ENCODE measurements at regions not wholly inside any gene's neighbourhood (a gene's known extent, or its start where the extent isn't known, plus 50 kb on each side); places are given as distances from the start of the nearest gene placed in this dataset.
"Not testable (repeated sequence)": the region's sequence is repeated elsewhere in the genome, so short reads cannot be mapped to it uniquely, and the experiment has no call there.

- H3K27me3 Mint-ChIP-seq = no peaks in the 10 kb centered on the region
- DNase-seq = peak; percentile 14
- H3K27ac Mint-ChIP-seq = no peak overlapping the region
- ChIA-PET CTCF (no interaction called here), POLR2A (no interaction called here)
- no peaks in the 10 kb centered on the region for H3K9me3 Mint-ChIP-seq
- no peaks in the 10 kb centered on the region for H3K4me1 Mint-ChIP-seq
- no peaks in the 10 kb centered on the region for H3K36me3 Mint-ChIP-seq (ENCODE audit: low read depth)
- H3K4me3 Mint-ChIP-seq = no peak overlapping the region
Observed at GRCh38 chr18:44325903-44326635, 354.6 kb upstream of the SETBP1 start.

- no peak overlapping the region for H3K4me3 Mint-ChIP-seq
- H3K36me3 Mint-ChIP-seq (ENCODE audit: low read depth) = no peaks in the 10 kb centered on the region
- H3K4me1 Mint-ChIP-seq = no peaks in the 10 kb centered on the region
- no peak for DNase-seq
- H3K27me3 Mint-ChIP-seq = no peaks in the 10 kb centered on the region
- ChIA-PET CTCF (no interaction called here), POLR2A (no interaction called here)
- H3K27ac Mint-ChIP-seq = no peak overlapping the region
- H3K9me3 Mint-ChIP-seq = no peaks in the 10 kb centered on the region
Observed at GRCh38 chr18:44331656-44332570, 348.8 kb upstream of the SETBP1 start.

DNA sequence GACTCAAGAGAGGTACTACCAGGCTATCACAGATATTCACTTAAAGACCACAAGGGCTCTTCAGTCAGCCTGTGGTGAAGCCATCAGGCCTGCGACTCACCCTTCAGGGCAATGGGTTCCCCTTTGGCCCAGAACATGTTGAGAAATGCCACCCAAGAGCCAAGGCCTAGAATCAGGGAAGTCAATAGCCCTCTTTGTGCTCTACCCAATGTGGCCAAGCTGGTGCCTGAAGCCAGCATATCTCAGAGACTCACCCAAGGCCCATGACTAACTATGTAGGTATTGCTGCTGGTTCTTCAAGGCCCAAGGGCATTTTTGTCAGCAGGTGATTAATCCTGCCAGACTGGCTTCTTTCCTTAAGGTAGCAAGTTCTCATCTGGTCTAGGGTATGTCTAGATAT lies 338.9 kb upstream of the SETBP1 start:
- Mint-ChIP-seq H3K27me3 (no peaks in the 10 kb centered on the region), H3K9me3 (peaks cover 6% of the 10 kb centered on the region), H3K4me1 (no peaks in the 10 kb centered on the region)

GRCh38 chr18:44342162-44342561 lies 338.5 kb upstream of the SETBP1 start:
- Mint-ChIP-seq H3K9me3 (peaks cover 6% of the 10 kb centered on the region), H3K4me1 (no peaks in the 10 kb centered on the region), H3K4me3 (no peak overlapping the region), H3K27me3 (no peaks in the 10 kb centered on the region), H3K36me3 (ENCODE audit: low read depth) (no peaks in the 10 kb centered on the region), H3K27ac (no peak overlapping the region)
- ChIA-PET POLR2A (no interaction called here), CTCF (no interaction called here)
- DNase-seq = no peak

More for the DNA sequence above, 338.9 kb upstream of the SETBP1 start:
- no peak for DNase-seq
- CTCF ChIA-PET = no interaction called here
- no peaks in the 10 kb centered on the region for H3K36me3 Mint-ChIP-seq (ENCODE audit: low read depth)
- POLR2A ChIA-PET = no interaction called here
- H3K4me3 Mint-ChIP-seq = no peak overlapping the region
- no peak overlapping the region for H3K27ac Mint-ChIP-seq

DNA sequence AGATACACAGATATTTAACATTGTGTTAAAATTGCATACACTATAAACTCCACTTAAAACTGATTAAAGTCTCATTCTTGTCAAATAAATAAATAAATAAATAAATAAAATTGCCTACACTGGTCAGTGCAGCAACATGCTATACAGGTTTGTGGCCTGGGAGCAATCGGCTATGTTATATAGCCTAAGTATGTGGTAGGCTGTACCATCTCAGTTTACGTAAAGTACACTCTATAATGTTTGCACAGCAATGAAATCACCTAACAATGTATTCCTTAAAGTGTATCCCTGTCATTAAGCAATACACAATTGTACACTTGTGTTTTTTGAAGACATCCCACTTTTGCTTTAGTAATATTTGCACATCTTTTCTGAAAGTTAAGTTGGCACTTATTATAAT lies 337.7 kb upstream of the SETBP1 start:
- no peaks in the 10 kb centered on the region for H3K27me3 Mint-ChIP-seq
- no peak for DNase-seq
- no peak overlapping the region for H3K4me3 Mint-ChIP-seq
- POLR2A ChIA-PET = no interaction called here
- no peaks in the 10 kb centered on the region for H3K4me1 Mint-ChIP-seq
- no peak overlapping the region for H3K27ac Mint-ChIP-seq
- CTCF ChIA-PET = no interaction called here
- H3K36me3 Mint-ChIP-seq (ENCODE audit: low read depth) = no peaks in the 10 kb centered on the region
- peaks cover 5% of the 10 kb centered on the region for H3K9me3 Mint-ChIP-seq

- CTCF ChIA-PET = no interaction called here
- H3K4me1 Mint-ChIP-seq = no peaks in the 10 kb centered on the region
- H3K27ac Mint-ChIP-seq = no peak overlapping the region
- POLR2A ChIA-PET = no interaction called here
- no peak for DNase-seq
- H3K4me3 Mint-ChIP-seq = no peak overlapping the region
- H3K36me3 Mint-ChIP-seq (ENCODE audit: low read depth) = no peaks in the 10 kb centered on the region
- H3K9me3 Mint-ChIP-seq = peaks cover 4% of the 10 kb centered on the region
- H3K27me3 Mint-ChIP-seq = no peaks in the 10 kb centered on the region
Observed at GRCh38 chr18:44343570-44343969, 337.1 kb upstream of the SETBP1 start.

DNA sequence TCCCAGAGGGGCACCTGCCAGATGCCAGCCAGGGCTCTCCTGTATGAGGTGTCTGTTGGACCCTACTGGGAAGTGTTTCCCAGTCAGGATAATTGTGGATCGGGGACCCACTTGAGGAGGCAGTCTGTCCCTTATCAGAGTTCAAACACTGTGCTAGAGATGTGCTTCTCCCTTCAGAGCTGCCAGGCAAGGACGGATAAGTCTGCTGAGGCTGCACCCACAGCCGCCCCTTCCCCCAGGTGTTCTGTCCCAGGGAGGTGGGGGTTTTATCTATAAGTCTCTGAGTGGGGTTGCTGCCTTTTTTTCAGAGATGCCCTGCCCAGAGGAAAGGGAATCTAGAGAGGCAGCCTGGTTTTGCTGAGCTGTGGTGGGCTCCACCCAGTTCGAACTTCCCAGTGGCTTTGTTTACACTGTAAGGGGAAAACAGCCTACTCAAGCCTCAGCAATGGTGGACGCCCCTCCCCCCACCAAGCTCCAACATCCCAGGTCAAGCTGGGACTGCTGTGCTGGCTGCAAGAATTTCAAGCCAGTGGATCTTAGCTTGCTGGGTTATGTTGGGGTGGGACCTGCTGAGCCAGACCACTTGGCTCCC lies 324.0 kb upstream of the SETBP1 start:
- H3K9me3 Mint-ChIP-seq = no peaks in the 10 kb centered on the region
- POLR2A ChIA-PET = no interaction called here
- no peaks in the 10 kb centered on the region for H3K36me3 Mint-ChIP-seq (ENCODE audit: low read depth)
- no peaks in the 10 kb centered on the region for H3K4me1 Mint-ChIP-seq
- CTCF ChIA-PET = no interaction called here
- no peaks in the 10 kb centered on the region for H3K27me3 Mint-ChIP-seq
- H3K27ac Mint-ChIP-seq = no peak overlapping the region
- no peak overlapping the region for H3K4me3 Mint-ChIP-seq
- DNase-seq = no peak

- CTCF ChIA-PET = no interaction called here
- Mint-ChIP-seq H3K9me3 (no peaks in the 10 kb centered on the region), H3K27me3 (no peaks in the 10 kb centered on the region), H3K4me3 (no peak overlapping the region), H3K4me1 (no peaks in the 10 kb centered on the region), H3K27ac (no peak overlapping the region), H3K36me3 (ENCODE audit: low read depth) (no peaks in the 10 kb centered on the region)
- no peak for DNase-seq
- POLR2A ChIA-PET = no interaction called here
Observed at GRCh38 chr18:44358402-44358801, 322.3 kb upstream of the SETBP1 start.

DNA sequence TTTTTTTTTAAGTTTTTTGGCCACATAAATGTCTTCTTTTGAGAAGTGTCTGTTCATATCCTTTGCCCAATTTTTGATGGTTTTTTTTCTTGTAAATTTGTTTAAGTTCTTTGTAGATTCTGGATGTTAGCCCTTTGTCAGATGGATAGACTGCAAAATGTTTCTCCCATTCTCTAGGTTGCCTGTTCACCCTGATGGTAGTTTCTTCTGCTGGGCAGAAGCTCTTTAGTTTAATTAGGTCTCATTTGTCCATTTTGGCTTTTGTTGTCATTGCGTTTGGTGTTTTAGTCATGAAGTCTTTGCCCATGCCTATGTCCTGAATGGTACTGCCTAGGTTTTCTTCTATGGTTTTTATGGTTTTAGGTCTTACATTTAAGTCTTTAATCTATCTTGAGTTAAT lies 320.9 kb upstream of the SETBP1 start:
- H3K4me1 Mint-ChIP-seq; POLR2A ChIA-PET; H3K27ac Mint-ChIP-seq; H3K36me3 Mint-ChIP-seq (ENCODE audit: low read depth); CTCF ChIA-PET; DNase-seq; H3K27me3 Mint-ChIP-seq; H3K9me3 Mint-ChIP-seq; H3K4me3 Mint-ChIP-seq: not testable (repeated sequence)

GRCh38 chr18:44362213-44362612 lies 318.5 kb upstream of the SETBP1 start:
- H3K27ac Mint-ChIP-seq; H3K36me3 Mint-ChIP-seq (ENCODE audit: low read depth); H3K4me3 Mint-ChIP-seq; H3K9me3 Mint-ChIP-seq; H3K27me3 Mint-ChIP-seq; DNase-seq; H3K4me1 Mint-ChIP-seq; CTCF ChIA-PET; POLR2A ChIA-PET: not testable (repeated sequence)

GRCh38 chr18:44370861-44371260 lies 309.8 kb upstream of the SETBP1 start:
- ChIA-PET POLR2A (no interaction called here), CTCF (no interaction called here)
- Mint-ChIP-seq H3K9me3 (peaks cover 11% of the 10 kb centered on the region), H3K36me3 (ENCODE audit: low read depth) (no peaks in the 10 kb centered on the region), H3K4me1 (no peaks in the 10 kb centered on the region), H3K27me3 (no peaks in the 10 kb centered on the region), H3K27ac (no peak overlapping the region), H3K4me3 (no peak overlapping the region)
- no peak for DNase-seq

- ChIA-PET POLR2A (no interaction called here), CTCF (no interaction called here)
- H3K4me1 Mint-ChIP-seq = no peaks in the 10 kb centered on the region
- no peaks in the 10 kb centered on the region for H3K27me3 Mint-ChIP-seq
- H3K27ac Mint-ChIP-seq = no peak overlapping the region
- peaks cover 16% of the 10 kb centered on the region for H3K9me3 Mint-ChIP-seq
- H3K36me3 Mint-ChIP-seq (ENCODE audit: low read depth) = no peaks in the 10 kb centered on the region
- no peak for DNase-seq
- no peak overlapping the region for H3K4me3 Mint-ChIP-seq
Observed at GRCh38 chr18:44374966-44375365, 305.7 kb upstream of the SETBP1 start.

GRCh38 chr18:44386401-44386800 lies 294.3 kb upstream of the SETBP1 start:
- CTCF ChIA-PET = interaction anchor here (0.6 kb wide), 1 partner anchor 599 kb away, joined by 3 read pairs; no protein-coding TSS in a partner anchor
- Mint-ChIP-seq H3K27ac (no peak overlapping the region), H3K4me1 (no peaks in the 10 kb centered on the region), H3K9me3 (no peaks in the 10 kb centered on the region), H3K27me3 (no peaks in the 10 kb centered on the region), H3K36me3 (ENCODE audit: low read depth) (no peaks in the 10 kb centered on the region), H3K4me3 (no peak overlapping the region)
- POLR2A ChIA-PET = no interaction called here
- no peak for DNase-seq
